ENCODE measurements at regions not wholly inside any gene's neighbourhood (a gene's known extent, or its start where the extent isn't known, plus 50 kb on each side); places are given as distances from the start of the nearest gene placed in this dataset.

- no peak for TF ChIP-seq EZH2phosphoT487 (IDR thresholded peaks at IDR 0.05; ENCODE audit: borderline replicate concordance, low read depth, low read length)
- TF ChIP-seq, protein P1, sequence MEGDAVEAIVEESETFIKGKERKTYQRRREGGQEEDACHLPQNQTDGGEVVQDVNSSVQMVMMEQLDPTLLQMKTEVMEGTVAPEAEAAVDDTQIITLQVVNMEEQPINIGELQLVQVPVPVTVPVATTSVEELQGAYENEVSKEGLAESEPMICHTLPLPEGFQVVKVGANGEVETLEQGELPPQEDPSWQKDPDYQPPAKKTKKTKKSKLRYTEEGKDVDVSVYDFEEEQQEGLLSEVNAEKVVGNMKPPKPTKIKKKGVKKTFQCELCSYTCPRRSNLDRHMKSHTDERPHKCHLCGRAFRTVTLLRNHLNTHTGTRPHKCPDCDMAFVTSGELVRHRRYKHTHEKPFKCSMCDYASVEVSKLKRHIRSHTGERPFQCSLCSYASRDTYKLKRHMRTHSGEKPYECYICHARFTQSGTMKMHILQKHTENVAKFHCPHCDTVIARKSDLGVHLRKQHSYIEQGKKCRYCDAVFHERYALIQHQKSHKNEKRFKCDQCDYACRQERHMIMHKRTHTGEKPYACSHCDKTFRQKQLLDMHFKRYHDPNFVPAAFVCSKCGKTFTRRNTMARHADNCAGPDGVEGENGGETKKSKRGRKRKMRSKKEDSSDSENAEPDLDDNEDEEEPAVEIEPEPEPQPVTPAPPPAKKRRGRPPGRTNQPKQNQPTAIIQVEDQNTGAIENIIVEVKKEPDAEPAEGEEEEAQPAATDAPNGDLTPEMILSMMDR (conservative IDR thresholded peaks at IDR 0.05; ENCODE audit: low read length): no peak
These were observed 1932.3 kb upstream of the CDH6 start for GRCh38 chr5:29261213-29261612.

Data from OCI-LY7 (cell line).